ENCODE measurements at regions not wholly inside any gene's neighbourhood (a gene's known extent, or its start where the extent isn't known, plus 50 kb on each side); places are given as distances from the start of the nearest gene placed in this dataset.

- intact Hi-C loops (cut with DNase I) = no loop called here
- WGBS = 93% methylated on average over 2 of the region's 2 CpGs
- H3K4me1 ChIP-seq = no peaks in the 10 kb centered on the region
These were observed 582.1 kb upstream of the SALL1 start for GRCh38 chr16:51733181-51733580.

GRCh38 chr16:51731160-51731559 lies 580.1 kb upstream of the SALL1 start:
- no peaks in the 10 kb centered on the region for H3K27me3 ChIP-seq
- intact Hi-C loops (cut with DNase I) = no loop called here
- H3K27ac ChIP-seq (replicated peaks in 1 of 4) = no peak overlapping the region
- H3K4me3 ChIP-seq = no peak overlapping the region
- TF ChIP-seq POLR2A (IDR thresholded peaks at IDR 0.05; ENCODE audit: low read depth) (no peak), POLR2AphosphoS5 (IDR thresholded peaks at IDR 0.05) (no peak), EP300 (IDR thresholded peaks at IDR 0.05) (no peak), CTCF (IDR thresholded peaks at IDR 0.05) (no peak)
- WGBS = 66% methylated on average over 4 of the region's 4 CpGs
- H3K4me1 ChIP-seq = no peaks in the 10 kb centered on the region
- no peak for DNase-seq (ENCODE audit: extremely low spot score)
- H3K36me3 ChIP-seq = no peaks in the 10 kb centered on the region
- peaks cover 0 to 6% (median 0%) of the 10 kb centered on the region in 4 donors for H3K9me3 ChIP-seq

More at GRCh38 chr16:51733181-51733580, 582.1 kb upstream of the SALL1 start:
- no peaks in the 10 kb centered on the region for H3K27me3 ChIP-seq
- no peak overlapping the region for H3K4me3 ChIP-seq
- no peak for DNase-seq (ENCODE audit: extremely low spot score)
- no peaks in the 10 kb centered on the region for H3K9me3 ChIP-seq
- no peak overlapping the region for H3K27ac ChIP-seq (replicated peaks in 1 of 4)
- TF ChIP-seq CTCF (IDR thresholded peaks at IDR 0.05) (no peak), POLR2AphosphoS5 (IDR thresholded peaks at IDR 0.05) (no peak), POLR2A (IDR thresholded peaks at IDR 0.05; ENCODE audit: low read depth) (no peak), EP300 (IDR thresholded peaks at IDR 0.05) (no peak)
- no peaks in the 10 kb centered on the region for H3K36me3 ChIP-seq

GRCh38 chr16:51723036-51723724 lies 572.1 kb upstream of the SALL1 start:
- WGBS = 20% methylated on average over 8 of the region's 8 CpGs
- intact Hi-C loops (cut with DNase I) = no loop called here

GRCh38 chr16:51722467-51722866 lies 571.4 kb upstream of the SALL1 start:
- intact Hi-C loops (cut with DNase I) = no loop called here
- peaks cover 0 to 4% (median 0%) of the 10 kb centered on the region in 4 donors for H3K27me3 ChIP-seq
- TF ChIP-seq CTCF (IDR thresholded peaks at IDR 0.05) (no peak), POLR2AphosphoS5 (IDR thresholded peaks at IDR 0.05) (no peak), POLR2A (IDR thresholded peaks at IDR 0.05; ENCODE audit: low read depth) (no peak), EP300 (IDR thresholded peaks at IDR 0.05) (no peak)
- no peak for DNase-seq (ENCODE audit: extremely low spot score)
- H3K36me3 ChIP-seq = no peaks in the 10 kb centered on the region
- no peak overlapping the region for H3K27ac ChIP-seq (replicated peaks in 1 of 4)
- H3K4me1 ChIP-seq = no peaks in the 10 kb centered on the region
- H3K9me3 ChIP-seq = peaks cover 0 to 6% (median 0%) of the 10 kb centered on the region in 4 donors
- no peak overlapping the region for H3K4me3 ChIP-seq

More at GRCh38 chr16:51723036-51723724, 572.1 kb upstream of the SALL1 start:
- Histone ChIP-seq H3K4me1 (no peaks in the 10 kb centered on the region), H3K9me3 (peaks cover 0 to 6% (median 0%) of the 10 kb centered on the region in 4 donors), H3K27ac (replicated peaks in 1 of 4) (no peak overlapping the region), H3K36me3 (no peaks in the 10 kb centered on the region), H3K27me3 (peaks cover 0 to 4% (median 0%) of the 10 kb centered on the region in 4 donors), H3K4me3 (no peak overlapping the region)
- DNase-seq (ENCODE audit: extremely low spot score) = no peak
- TF ChIP-seq CTCF (IDR thresholded peaks at IDR 0.05) = no peak
- no peak for TF ChIP-seq POLR2AphosphoS5 (IDR thresholded peaks at IDR 0.05)
- TF ChIP-seq POLR2A (IDR thresholded peaks at IDR 0.05; ENCODE audit: low read depth) = no peak
- no peak for TF ChIP-seq EP300 (IDR thresholded peaks at IDR 0.05)
